Mesodermal cell (in vitro differentiated cells): ENCODE measurements at regions not wholly inside any gene's neighbourhood (a gene's known extent, or its start where the extent isn't known, plus 50 kb on each side); places are given as distances from the start of the nearest gene placed in this dataset.

ENCODE experiments used
- H3K27ac ChIP-seq: 2 replicates; pipeline ENCODE4 v1.7.0; 2013; ENCODE audit warnings: mild to moderate bottlenecking, low read depth, low read length, moderate library complexity; ENCODE audit not compliant: severe bottlenecking
- H3K36me3 ChIP-seq: 2 replicates; pipeline ENCODE4 v1.7.1; 2013; ENCODE audit warnings: mild to moderate bottlenecking, low read length, moderate library complexity; ENCODE audit not compliant: control insufficient read depth, insufficient read depth
- H3K4me1 ChIP-seq: one replicate; pipeline ENCODE4 v1.7.1; 2013; ENCODE audit warnings: mild to moderate bottlenecking, low read length; ENCODE audit not compliant: insufficient read depth, control insufficient read depth, poor library complexity, severe bottlenecking
- H3K4me3 ChIP-seq: 2 replicates; pipeline ENCODE4 v1.7.0; 2013; ENCODE audit warnings: low read length, control low read depth, mild to moderate bottlenecking; ENCODE audit not compliant: insufficient read depth, poor library complexity, severe bottlenecking; ENCODE audit errors: extremely low read depth
- H3K9me3 ChIP-seq: 2 replicates; pipeline ENCODE4 v1.7.1; 2013; ENCODE audit warnings: mild to moderate bottlenecking, low read length, moderate library complexity; ENCODE audit not compliant: control insufficient read depth
- WGBS, 2 experiments: methylation state at CpG; one replicate each; pipeline ENCODE4 v1.1.5; 2013; ENCODE audit warnings: missing lambda C conversion rate in 2 of 2; ENCODE audit not compliant: insufficient coverage in 2 of 2; 5-methylcytosine and 5-hydroxymethylcytosine counted together

- 71 to 72% methylated on average over 1 to 2 of the region's 2 CpGs for WGBS, 2 experiments
- no peaks in the 10 kb centered on the region for H3K4me1 ChIP-seq
- no peaks in the 10 kb centered on the region for H3K9me3 ChIP-seq
- no peak overlapping the region for H3K27ac ChIP-seq
- H3K4me3 ChIP-seq: no peak overlapping the region
- no peaks in the 10 kb centered on the region for H3K36me3 ChIP-seq
Measured at GRCh38 chr1:55387145-55387544, 172.0 kb upstream of the USP24 start.

GRCh38 chr1:55386456-55386855 lies 171.3 kb upstream of the USP24 start:
- Histone ChIP-seq H3K4me3 (no peak overlapping the region), H3K9me3 (no peaks in the 10 kb centered on the region), H3K27ac (no peak overlapping the region), H3K4me1 (no peaks in the 10 kb centered on the region), H3K36me3 (no peaks in the 10 kb centered on the region)
- 79 to 96% methylated on average over 2 of the region's 4 CpGs for WGBS, 2 experiments

GRCh38 chr1:55385402-55386018 lies 170.3 kb upstream of the USP24 start:
- 88% methylated on average over 1 of the region's 1 CpG; no CpG with 5 or more reads in 1 of the 2 experiments for WGBS, 2 experiments
- no peaks in the 10 kb centered on the region for H3K4me1 ChIP-seq
- H3K27ac ChIP-seq: no peak overlapping the region

GRCh38 chr1:55384637-55385036 lies 169.5 kb upstream of the USP24 start:
- Histone ChIP-seq H3K4me3 (no peak overlapping the region), H3K36me3 (no peaks in the 10 kb centered on the region), H3K27ac (no peak overlapping the region), H3K4me1 (no peaks in the 10 kb centered on the region), H3K9me3 (no peaks in the 10 kb centered on the region)
- WGBS, 2 experiments: 89 to 94% methylated on average over 4 to 6 of the region's 7 CpGs

More at GRCh38 chr1:55385402-55386018, 170.3 kb upstream of the USP24 start:
- H3K9me3 ChIP-seq: no peaks in the 10 kb centered on the region
- no peaks in the 10 kb centered on the region for H3K36me3 ChIP-seq
- H3K4me3 ChIP-seq: no peak overlapping the region

- WGBS, 2 experiments: 86 to 94% methylated on average over 9 to 10 of the region's 11 CpGs
Measured at GRCh38 chr1:55382806-55383305, 167.7 kb upstream of the USP24 start.

GRCh38 chr1:55381983-55382382 lies 166.8 kb upstream of the USP24 start:
- H3K9me3 ChIP-seq: no peaks in the 10 kb centered on the region
- no peak overlapping the region for H3K27ac ChIP-seq
- 58 to 100% methylated on average over 1 to 2 of the region's 2 CpGs for WGBS, 2 experiments
- no peak overlapping the region for H3K4me3 ChIP-seq
- no peaks in the 10 kb centered on the region for H3K4me1 ChIP-seq
- no peaks in the 10 kb centered on the region for H3K36me3 ChIP-seq

More at GRCh38 chr1:55382806-55383305, 167.7 kb upstream of the USP24 start:
- H3K9me3 ChIP-seq: no peaks in the 10 kb centered on the region
- no peaks in the 10 kb centered on the region for H3K4me1 ChIP-seq
- H3K4me3 ChIP-seq: no peak overlapping the region
- H3K36me3 ChIP-seq: no peaks in the 10 kb centered on the region
- no peak overlapping the region for H3K27ac ChIP-seq

GRCh38 chr1:55381491-55381890 lies 166.3 kb upstream of the USP24 start:
- no peaks in the 10 kb centered on the region for H3K4me1 ChIP-seq
- H3K27ac ChIP-seq: no peak overlapping the region
- WGBS, 2 experiments: 96% methylated on average over 4 to 5 of the region's 5 CpGs
- no peaks in the 10 kb centered on the region for H3K36me3 ChIP-seq
- no peak overlapping the region for H3K4me3 ChIP-seq
- no peaks in the 10 kb centered on the region for H3K9me3 ChIP-seq

GRCh38 chr1:55380355-55380970 lies 165.3 kb upstream of the USP24 start:
- H3K9me3 ChIP-seq: no peaks in the 10 kb centered on the region
- no peaks in the 10 kb centered on the region for H3K4me1 ChIP-seq
- H3K27ac ChIP-seq: no peak overlapping the region
- no peaks in the 10 kb centered on the region for H3K36me3 ChIP-seq
- H3K4me3 ChIP-seq: no peak overlapping the region
- WGBS, 2 experiments: 73 to 87% methylated on average over 3 to 4 of the region's 4 CpGs

- no peaks in the 10 kb centered on the region for H3K4me1 ChIP-seq
- no peak overlapping the region for H3K4me3 ChIP-seq
- WGBS, 2 experiments: 67 to 87% methylated on average over 7 to 10 of the region's 10 CpGs
- no peaks in the 10 kb centered on the region for H3K9me3 ChIP-seq
- H3K27ac ChIP-seq: no peak overlapping the region
- no peaks in the 10 kb centered on the region for H3K36me3 ChIP-seq
Measured at GRCh38 chr1:55378582-55378981, 163.4 kb upstream of the USP24 start.

GRCh38 chr1:55376897-55377296 lies 161.7 kb upstream of the USP24 start:
- no CpG with 5 or more reads among the region's 1 CpG for WGBS, 2 experiments
- Histone ChIP-seq H3K27ac (no peak overlapping the region), H3K9me3 (no peaks in the 10 kb centered on the region), H3K36me3 (no peaks in the 10 kb centered on the region), H3K4me3 (no peak overlapping the region), H3K4me1 (no peaks in the 10 kb centered on the region)

GRCh38 chr1:55375617-55376258 lies 160.6 kb upstream of the USP24 start:
- WGBS, 2 experiments: 40 to 44% methylated on average over 1 to 2 of the region's 4 CpGs
- H3K9me3 ChIP-seq: no peaks in the 10 kb centered on the region
- no peaks in the 10 kb centered on the region for H3K36me3 ChIP-seq
- no peaks in the 10 kb centered on the region for H3K4me1 ChIP-seq
- H3K27ac ChIP-seq: no peak overlapping the region
- no peak overlapping the region for H3K4me3 ChIP-seq
